NCI-H2029 (cell line): ENCODE measurements at regions not wholly inside any gene's neighbourhood (a gene's known extent, or its start where the extent isn't known, plus 50 kb on each side); places are given as distances from the start of the nearest gene placed in this dataset.
"Not testable (repeated sequence)": the region's sequence is repeated elsewhere in the genome, so short reads cannot be mapped to it uniquely, and the experiment has no call there.

Source experiments
- DNase-seq: peaks from one replicate; lab custom pipeline; 2025; lab: John Stamatoyannopoulos, UW

DNA sequence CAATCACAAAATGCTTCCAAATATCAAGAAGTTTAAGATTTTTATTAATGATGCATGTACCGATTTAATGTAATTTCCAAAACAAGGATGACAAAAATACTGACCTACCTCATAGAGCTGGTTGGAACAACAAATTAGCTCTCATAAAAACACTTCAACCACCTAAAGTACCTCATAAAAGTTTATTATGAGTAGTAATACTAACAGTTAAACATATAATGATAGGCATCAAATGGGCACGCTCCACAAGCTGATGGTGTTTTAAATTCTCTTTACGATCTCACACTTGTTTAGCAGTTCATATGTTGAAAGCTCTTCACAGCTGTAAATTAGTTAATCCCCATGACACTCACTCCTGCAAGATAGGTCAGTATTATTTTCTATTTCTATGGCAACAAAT is 150.0 kb upstream of the KIF2A start:
- DNase-seq = no peak

DNA sequence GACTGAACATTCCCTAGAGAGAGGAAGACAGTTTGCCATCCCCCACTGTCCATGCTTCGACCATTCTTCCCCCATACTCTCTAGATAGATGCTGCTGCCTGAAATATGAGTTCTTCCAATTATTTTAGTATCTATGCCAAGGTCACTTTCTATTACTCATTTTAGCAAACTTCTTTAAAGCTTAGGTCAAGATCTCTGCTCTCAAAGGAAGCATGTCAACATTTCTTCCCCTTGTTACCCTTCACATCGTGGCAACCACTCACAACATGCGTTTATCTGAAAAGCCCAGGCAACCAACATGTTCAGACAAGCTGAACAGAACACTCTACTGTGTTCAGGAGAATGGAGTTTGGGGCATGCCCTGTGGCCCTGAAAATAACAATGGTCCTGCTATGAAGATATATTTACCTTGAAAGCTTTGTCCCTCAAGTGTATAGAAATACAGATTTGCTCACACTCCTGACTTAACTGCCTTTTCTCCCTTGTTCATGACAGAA is 138.4 kb upstream of the KIF2A start:
- DNase-seq = no peak

DNA sequence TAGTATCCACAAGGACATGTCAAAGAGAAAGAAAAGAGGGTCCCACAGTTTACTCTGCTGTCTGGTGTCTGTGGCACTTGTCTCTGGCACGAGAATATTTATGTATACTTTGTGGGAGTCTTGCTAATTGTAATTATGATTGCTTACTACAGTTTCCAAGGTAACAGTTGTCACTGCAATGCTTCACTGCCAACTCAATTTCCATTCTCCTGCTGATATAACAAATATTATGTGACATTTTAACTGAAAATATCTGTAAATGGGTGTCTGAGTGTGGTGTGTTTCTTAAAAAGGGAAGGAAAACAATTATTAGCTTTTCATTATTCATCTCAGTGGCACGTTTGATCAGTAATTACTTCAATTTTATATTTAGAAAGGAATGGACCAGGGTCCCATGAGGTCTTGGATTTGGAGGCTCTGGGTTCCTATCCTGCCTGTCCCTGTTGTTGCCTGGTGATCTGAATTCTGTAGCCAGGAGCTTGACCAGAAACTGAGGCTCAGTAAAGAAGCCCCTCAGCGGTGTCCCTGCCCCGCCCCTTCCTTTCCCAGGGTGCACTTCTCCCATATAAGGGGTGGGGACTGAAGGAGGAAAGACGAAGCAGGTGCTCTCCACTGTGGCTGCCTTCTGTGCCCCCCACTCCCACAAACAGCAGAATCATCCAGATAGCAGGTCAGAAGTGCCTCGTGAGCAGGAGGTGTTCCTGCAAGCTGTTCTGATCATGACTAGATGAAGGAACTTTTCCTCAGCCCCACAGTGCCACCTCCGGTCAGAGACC is 137.3 kb upstream of the KIF2A start:
- no peak for DNase-seq

- DNase-seq = no peak
Measured at GRCh38 chr5:62178258-62178657, 127.7 kb upstream of the KIF2A start.

GRCh38 chr5:62182802-62183201 is 123.2 kb upstream of the KIF2A start:
- DNase-seq = no peak

- no peak for DNase-seq
Measured at GRCh38 chr5:62183727-62184126, 122.3 kb upstream of the KIF2A start.

DNA sequence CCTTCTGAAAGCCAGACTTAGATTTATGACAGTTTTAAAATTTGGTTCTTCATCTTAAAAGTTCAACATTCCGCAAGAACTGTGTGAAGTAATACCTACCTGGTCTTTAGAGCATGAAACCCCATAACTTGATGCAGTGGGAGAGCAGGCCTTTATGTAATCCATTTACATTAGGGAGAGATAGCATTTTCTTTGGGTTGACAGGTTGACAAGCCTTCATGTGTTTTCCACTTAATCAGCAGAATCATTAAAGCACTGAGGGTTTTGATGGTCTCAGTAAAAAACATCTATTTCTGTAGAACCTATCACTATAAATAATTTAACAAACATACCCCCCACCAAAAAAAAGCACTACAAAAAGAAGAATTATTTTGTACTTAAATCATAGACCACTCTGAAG is 121.6 kb upstream of the KIF2A start:
- DNase-seq = no peak

DNA sequence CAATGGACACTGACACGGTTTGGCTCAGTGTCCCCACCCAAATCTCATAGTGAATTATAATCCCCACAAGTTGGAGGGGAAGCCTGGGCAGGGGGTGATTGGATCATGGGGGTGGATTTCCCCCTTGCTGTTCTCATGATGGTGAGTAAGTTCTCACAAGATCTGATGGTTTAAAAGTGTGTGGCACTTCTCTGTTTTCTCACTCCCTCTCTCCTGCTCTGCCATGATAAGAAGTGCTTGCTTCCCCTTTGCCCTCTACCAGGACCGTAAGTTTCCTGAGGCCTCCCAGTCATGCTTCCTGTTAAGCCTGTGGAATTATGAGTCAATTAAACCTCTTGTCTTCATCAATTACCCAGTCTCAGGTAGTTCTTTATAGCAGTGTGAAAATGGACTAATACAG is 115.8 kb upstream of the KIF2A start:
- no peak for DNase-seq

GRCh38 chr5:62190931-62191330 is 115.1 kb upstream of the KIF2A start:
- DNase-seq = no peak

DNA sequence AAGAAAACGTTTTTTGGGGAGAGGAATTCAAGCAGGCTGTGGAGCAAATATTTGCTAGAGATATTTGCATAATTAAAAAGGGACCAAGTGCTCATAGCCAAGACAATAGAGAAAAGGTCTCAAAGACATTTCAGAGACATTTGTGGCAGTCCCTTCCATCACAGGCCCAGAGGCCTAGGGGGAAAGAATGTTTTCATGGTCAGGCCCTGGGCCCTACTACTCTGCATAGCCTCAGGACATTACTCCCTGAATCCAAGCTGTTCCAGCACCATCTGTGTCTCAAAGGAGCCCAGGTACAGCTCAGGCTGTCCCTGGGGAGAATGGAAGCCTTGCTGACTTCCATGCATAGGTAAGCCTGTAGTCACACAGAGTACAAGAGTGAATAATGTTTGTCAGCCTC is 113.0 kb upstream of the KIF2A start:
- no peak for DNase-seq

- not testable (repeated sequence) for DNase-seq
Measured at GRCh38 chr5:62196532-62196931, 109.5 kb upstream of the KIF2A start.

- no peak for DNase-seq
Measured at GRCh38 chr5:62197697-62198096, 108.3 kb upstream of the KIF2A start.

DNA sequence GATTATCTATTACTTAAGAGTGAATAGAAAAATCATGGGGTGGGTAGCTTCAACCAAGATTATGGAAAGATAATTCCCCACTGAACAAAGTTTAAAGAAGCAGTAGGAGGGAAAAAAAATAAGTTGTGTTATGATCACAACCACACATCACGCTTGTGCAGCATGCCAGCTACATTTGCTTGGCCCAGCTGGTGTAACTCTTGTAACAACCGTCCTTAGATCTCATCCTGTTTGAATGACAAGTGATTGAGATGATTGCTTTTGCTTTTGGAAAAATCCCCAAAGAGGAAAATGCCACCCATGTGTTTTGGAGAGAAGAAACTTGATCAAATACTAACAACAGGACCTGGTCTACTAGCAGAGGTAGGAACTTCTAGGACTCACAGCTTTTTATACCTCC is 107.6 kb upstream of the KIF2A start:
- no peak for DNase-seq

GRCh38 chr5:62199792-62200716 is 106.0 kb upstream of the KIF2A start:
- no peak for DNase-seq

DNA sequence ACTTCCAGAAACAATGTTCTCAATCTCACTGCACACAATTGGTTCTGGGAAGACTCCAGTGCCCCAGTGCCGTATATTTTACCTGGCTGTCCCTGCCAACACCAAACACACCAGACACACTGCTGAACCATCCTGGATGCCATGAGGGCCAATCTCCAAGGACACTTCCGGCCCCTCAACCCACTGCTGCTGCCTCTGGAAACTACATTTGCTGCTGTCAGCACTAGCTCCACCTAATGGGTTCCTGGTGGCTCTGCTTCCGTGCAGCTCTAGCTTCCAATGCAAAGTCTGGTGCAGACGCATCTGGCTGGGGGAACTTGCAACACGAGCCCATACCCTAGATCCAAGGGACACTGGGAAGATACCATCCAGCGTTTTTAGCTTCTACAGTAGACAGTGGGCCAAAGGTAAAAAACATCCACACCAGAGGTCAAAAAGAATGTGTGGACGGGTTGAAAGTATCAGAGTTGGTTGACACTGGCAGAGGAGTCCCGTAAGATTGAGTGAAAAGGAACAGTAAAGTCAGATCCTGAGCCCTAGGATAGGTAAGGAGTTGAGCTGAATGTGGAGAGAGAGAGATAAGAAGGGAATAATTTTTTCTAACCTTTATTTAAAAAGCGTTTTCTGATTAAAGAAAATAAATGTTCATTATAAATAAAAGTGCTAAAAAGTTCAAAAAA is 99.7 kb upstream of the KIF2A start:
- no peak for DNase-seq

DNA sequence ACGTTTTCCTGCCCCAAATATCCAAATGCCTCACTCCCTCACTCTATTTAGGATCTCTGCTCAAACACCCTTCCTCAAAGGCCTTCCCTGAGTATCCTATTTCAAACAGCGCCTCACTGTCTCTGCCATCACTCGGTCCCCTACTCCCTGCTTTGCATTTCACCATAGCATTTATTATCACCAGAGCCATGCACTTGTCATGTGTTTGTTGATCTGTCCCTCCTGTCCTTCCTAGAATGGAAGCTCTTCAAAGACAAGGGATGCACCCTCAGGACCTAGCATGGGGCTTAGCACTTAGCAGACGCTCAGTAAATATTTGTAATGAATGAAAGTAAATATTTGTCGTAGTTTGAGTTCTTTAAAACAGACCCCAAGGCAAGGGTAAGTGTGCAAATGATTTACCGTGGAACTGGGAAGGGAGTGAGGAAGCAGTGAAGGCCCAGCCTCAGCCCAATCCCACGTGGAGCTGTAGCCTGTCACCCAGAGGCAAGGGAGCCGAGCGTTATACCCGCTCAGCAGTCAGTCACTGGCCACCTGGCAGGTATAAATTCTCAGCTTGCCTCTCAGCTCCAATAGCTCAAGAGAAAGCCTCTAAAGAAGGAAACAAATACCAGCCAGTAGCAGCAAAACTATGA is 97.7 kb upstream of the KIF2A start:
- no peak for DNase-seq

- DNase-seq = no peak
Measured at GRCh38 chr5:62211405-62211804, 94.6 kb upstream of the KIF2A start.

DNA sequence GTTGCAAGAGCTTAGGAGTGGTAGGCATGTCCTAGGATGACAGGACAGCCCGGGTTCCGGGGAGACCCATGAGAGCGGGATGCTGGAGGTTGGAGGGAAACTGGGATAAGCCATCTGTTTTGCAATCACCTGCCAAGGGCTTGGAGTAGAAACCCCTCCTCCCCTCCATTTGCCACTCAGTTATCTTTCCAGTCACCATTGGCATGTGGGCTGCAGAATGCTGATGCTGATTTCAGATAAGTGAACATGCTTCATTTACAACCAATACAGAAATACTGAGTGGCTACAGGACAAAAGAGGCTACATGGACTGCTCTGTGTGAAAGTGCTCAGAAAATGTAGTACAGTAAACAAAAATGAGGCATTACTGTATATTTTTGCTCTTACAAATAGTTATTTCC is 93.4 kb upstream of the KIF2A start:
- no peak for DNase-seq

- DNase-seq = no peak
Measured at GRCh38 chr5:62214701-62215100, 91.3 kb upstream of the KIF2A start.

DNA sequence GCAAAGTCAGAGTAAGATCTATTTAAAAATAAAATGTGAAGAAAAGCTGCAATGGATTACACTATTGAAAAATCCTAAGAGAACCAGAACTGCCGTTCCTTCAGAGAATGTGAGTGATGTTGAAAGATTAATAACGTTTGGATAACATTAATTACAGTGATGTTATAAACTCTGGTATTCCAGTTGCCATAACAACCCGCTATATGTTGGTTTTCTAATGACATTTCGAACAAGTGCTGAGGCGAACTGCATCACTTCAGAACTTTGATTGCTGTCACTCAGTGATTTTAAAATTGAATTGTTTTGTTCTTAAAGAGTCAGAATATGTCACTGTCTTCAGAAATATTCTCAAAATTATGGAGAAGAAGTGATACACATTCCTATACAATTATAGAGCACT is 89.4 kb upstream of the KIF2A start:
- not testable (repeated sequence) for DNase-seq

- DNase-seq = not testable (repeated sequence)
Measured at GRCh38 chr5:62217095-62217494, 88.9 kb upstream of the KIF2A start.

- not testable (repeated sequence) for DNase-seq
Measured at GRCh38 chr5:62218860-62219259, 87.1 kb upstream of the KIF2A start.
